ENCODE measurements at regions not wholly inside any gene's neighbourhood (a gene's known extent, or its start where the extent isn't known, plus 50 kb on each side); places are given as distances from the start of the nearest gene placed in this dataset.
"Not testable (repeated sequence)": the region's sequence is repeated elsewhere in the genome, so short reads cannot be mapped to it uniquely, and the experiment has no call there.

GRCh38 chr21:17679002-17679600 is 66.4 kb upstream of the BTG3 start:
- DNase-seq (ENCODE audit: low spot score): peak; percentile 71

- DNase-seq (ENCODE audit: low spot score): not testable (repeated sequence)
Measured at GRCh38 chr21:17676930-17677329, 64.2 kb upstream of the BTG3 start.

GRCh38 chr21:17674106-17674505 is 61.4 kb upstream of the BTG3 start:
- DNase-seq (ENCODE audit: low spot score): no peak

GRCh38 chr21:17673261-17674020 is 60.7 kb upstream of the BTG3 start:
- peak; percentile 28 for DNase-seq (ENCODE audit: low spot score)

GRCh38 chr21:17671733-17672132 is 59.0 kb upstream of the BTG3 start:
- DNase-seq (ENCODE audit: low spot score): no peak

GRCh38 chr21:17668479-17669140 is 55.9 kb upstream of the BTG3 start:
- no peak for DNase-seq (ENCODE audit: low spot score)

GRCh38 chr21:17667256-17667655 is 54.6 kb upstream of the BTG3 start:
- no peak for DNase-seq (ENCODE audit: low spot score)

Measured in AG08395 (cell line).